Tibial artery (tissue), 4 donors: ENCODE measurements at regions not wholly inside any gene's neighbourhood (a gene's known extent, or its start where the extent isn't known, plus 50 kb on each side); places are given as distances from the start of the nearest gene placed in this dataset.

Experiments used
- DNase-seq, 2 donors: peaks; one replicate each; pipeline ENCODE4 v3.0.0-alpha.2; 2019
- H3K27ac ChIP-seq, 2 donors: fragments of 200-600 bp; sonication (generic) in 1 of 2; 1 replicate in 1 of 2; 2 replicates in 1 of 2; pipeline ENCODE4 v1.5.1; 2018 to 2019; ENCODE audit warnings: mild to moderate bottlenecking in 1 of 2
- H3K27me3 ChIP-seq, 2 donors: fragments of 200-600 bp; sonication (generic) in 1 of 2; one replicate each; pipeline versions ENCODE4 v1.5.1 to v1.6.0; 2016 to 2019
- H3K36me3 ChIP-seq, 3 donors: fragments of 200-600 bp; sonication (generic) in 2 of 3; one replicate each; pipeline ENCODE4 v1.5.1; 2016 to 2019; ENCODE audit warnings: mild to moderate bottlenecking in 2 of 3
- H3K4me1 ChIP-seq, 4 donors: fragments of 200-600 bp; sonication (generic) in 2 of 4; 1 replicate in 3 of 4; 2 replicates in 1 of 4; pipeline ENCODE4 v1.5.1; 2016 to 2019
- H3K4me3 ChIP-seq, 2 donors: fragments of 200-600 bp; sonication (generic) in 1 of 2; 1 replicate in 1 of 2; 2 replicates in 1 of 2; pipeline ENCODE4 v1.5.1; 2018 to 2019; ENCODE audit warnings: mild to moderate bottlenecking in 2 of 2
- H3K9me3 ChIP-seq, 3 donors: fragments of 200-600 bp; sonication (generic) in 1 of 3; one replicate each; pipeline ENCODE4 v1.5.1; 2016 to 2019
- CTCF ChIP-seq, 2 experiments: fragments of 200-600 bp in 1 of 2; fragments of 450-650 bp in 1 of 2; IDR thresholded peaks; one replicate each; pipeline ENCODE4 v1.5.1; 2017 to 2019; ENCODE audit warnings: antibody characterized with exemption in 2 of 2, mild to moderate bottlenecking in 1 of 2, moderate library complexity in 1 of 2
- intact Hi-C: fragments of 100-400 bp; cut with DNase I; formaldehyde crosslinking; loops from one replicate; pipeline ENCODE4 v1.15.0; 2023; ENCODE audit warnings: low total_unique reads

- no peaks in the 10 kb centered on the region for H3K36me3 ChIP-seq
- DNase-seq = no peak
- no peak overlapping the region for H3K27ac ChIP-seq
- intact Hi-C loops = no loop called here
- H3K9me3 ChIP-seq = no peaks in the 10 kb centered on the region
- no peak overlapping the region for H3K4me3 ChIP-seq
- no peaks in the 10 kb centered on the region for H3K27me3 ChIP-seq
- H3K4me1 ChIP-seq = peaks cover 0 to 6% (median 0%) of the 10 kb centered on the region in 4 donors
- TF ChIP-seq CTCF (IDR thresholded peaks at IDR 0.05) = no peak
Observed at GRCh38 chr6:148602136-148602535, 144.7 kb upstream of the UST start.

- intact Hi-C loops = no loop called here
Observed at GRCh38 chr6:148608199-148608951, 138.5 kb upstream of the UST start.

GRCh38 chr6:148611213-148611612 lies 135.6 kb upstream of the UST start:
- H3K9me3 ChIP-seq = no peaks in the 10 kb centered on the region
- H3K27me3 ChIP-seq = no peaks in the 10 kb centered on the region
- TF ChIP-seq CTCF (IDR thresholded peaks at IDR 0.05) = no peak
- H3K36me3 ChIP-seq = no peaks in the 10 kb centered on the region
- H3K27ac ChIP-seq = peak overlapping the region; percentile 59 to 60
- DNase-seq = peak; percentile 90 to 91
- H3K4me1 ChIP-seq = peaks cover 0 to 23% (median 5%) of the 10 kb centered on the region in 4 donors
- intact Hi-C loops = no loop called here
- no peak overlapping the region for H3K4me3 ChIP-seq

More at GRCh38 chr6:148608199-148608951, 138.5 kb upstream of the UST start:
- H3K9me3 ChIP-seq = no peaks in the 10 kb centered on the region
- H3K27ac ChIP-seq = no peak overlapping the region
- no peak overlapping the region for H3K4me3 ChIP-seq
- no peak for TF ChIP-seq CTCF (IDR thresholded peaks at IDR 0.05)
- H3K4me1 ChIP-seq = peaks cover 0 to 23% (median 5%) of the 10 kb centered on the region in 4 donors
- no peaks in the 10 kb centered on the region for H3K36me3 ChIP-seq
- DNase-seq = no peak
- H3K27me3 ChIP-seq = no peaks in the 10 kb centered on the region

- H3K27ac ChIP-seq = peak overlapping the region; percentile 59 to 60
- TF ChIP-seq CTCF (IDR thresholded peaks at IDR 0.05) = no peak
Observed at GRCh38 chr6:148612043-148612442, 134.8 kb upstream of the UST start.

GRCh38 chr6:148614602-148615001 lies 132.2 kb upstream of the UST start:
- no peak for DNase-seq

More at GRCh38 chr6:148612043-148612442, 134.8 kb upstream of the UST start:
- no peak for DNase-seq
- no peaks in the 10 kb centered on the region for H3K27me3 ChIP-seq
- intact Hi-C loops = no loop called here
- no peak overlapping the region for H3K4me3 ChIP-seq
- H3K9me3 ChIP-seq = no peaks in the 10 kb centered on the region
- H3K4me1 ChIP-seq = peaks cover 0 to 23% (median 5%) of the 10 kb centered on the region in 4 donors
- H3K36me3 ChIP-seq = no peaks in the 10 kb centered on the region

More at GRCh38 chr6:148614602-148615001, 132.2 kb upstream of the UST start:
- Histone ChIP-seq H3K27me3 (no peaks in the 10 kb centered on the region), H3K27ac (no peak overlapping the region), H3K36me3 (no peaks in the 10 kb centered on the region), H3K9me3 (no peaks in the 10 kb centered on the region), H3K4me1 (peaks cover 0 to 23% (median 5%) of the 10 kb centered on the region in 4 donors), H3K4me3 (no peak overlapping the region)
- intact Hi-C loops = no loop called here
- no peak for TF ChIP-seq CTCF (IDR thresholded peaks at IDR 0.05)
